PC-9 (cell line): ENCODE measurements at regions not wholly inside any gene's neighbourhood (a gene's known extent, or its start where the extent isn't known, plus 50 kb on each side); places are given as distances from the start of the nearest gene placed in this dataset.

Source experiments
- BruUV-seq: library from RNA; stranded (reverse); fragments of 400-500 nt; replicated peaks from 2 replicates; lab custom pipeline; 2021; lab: Mats Ljungman, UMichigan
- CTCF ChIA-PET: fragments of 300-600 bp; sonication (Branson Sonifier 250); formaldehyde crosslinking; loops from one replicate; lab custom pipeline; 2022; ENCODE audit warnings: antibody characterized with exemption; lab: Charles Lee
- POLR2A ChIA-PET: fragments of 300-600 bp; sonication (Branson Sonifier 250); formaldehyde crosslinking; loops from one replicate; lab custom pipeline; 2022; ENCODE audit warnings: antibody characterized with exemption; ENCODE audit not compliant: unreplicated experiment; lab: Charles Lee
- DNase-seq, 2 experiments: peaks; one replicate each; pipeline versions ENCODE4 v3.0.0 to v3.0.0-alpha.2; 2015 to 2022; ENCODE audit warnings: mixed read lengths in 1 of 2
- H2AFZ ChIP-seq: fragments of 200-600 bp; sonication (generic); 2 replicates; pipeline ENCODE4 v1.8.1; 2017; ENCODE audit warnings: antibody characterized with exemption
- H3F3A ChIP-seq: fragments of 200-600 bp; sonication (generic); 2 replicates; pipeline ENCODE4 v1.8.1; 2017; ENCODE audit warnings: antibody characterized with exemption, mild to moderate bottlenecking, low read depth; ENCODE audit not compliant: insufficient read depth
- H3K27ac ChIP-seq: fragments of 200-600 bp; sonication (generic); 2 replicates; pipeline ENCODE4 v1.6.1; 2016; ENCODE audit warnings: mixed run types
- H3K27me3 ChIP-seq: fragments of 200-600 bp; sonication (generic); 2 replicates; pipeline ENCODE4 v1.6.1; 2016; ENCODE audit warnings: low read depth, mixed run types; ENCODE audit not compliant: insufficient read depth
- H3K36me3 ChIP-seq: fragments of 200-600 bp; sonication (generic); 2 replicates; pipeline ENCODE4 v1.6.1; 2016; ENCODE audit warnings: low read depth, mixed run types
- H3K4me1 ChIP-seq: fragments of 200-600 bp; sonication (generic); replicated peaks from 2 replicates; pipeline ENCODE4 v1.6.1; 2016; ENCODE audit warnings: mixed run types; ENCODE audit not compliant: insufficient read depth
- H3K4me2 ChIP-seq: fragments of 200-600 bp; sonication (generic); 2 replicates; pipeline ENCODE4 v1.6.1; 2017; ENCODE audit warnings: mixed run types
- H3K4me3 ChIP-seq: fragments of 200-600 bp; sonication (generic); 2 replicates; pipeline ENCODE4 v1.6.1; 2016; ENCODE audit warnings: mixed run types
- H3K79me2 ChIP-seq: fragments of 200-600 bp; sonication (generic); 2 replicates; pipeline ENCODE4 v1.6.1; 2017; ENCODE audit warnings: low read depth, mixed run types
- H3K9me2 ChIP-seq: fragments of 200-600 bp; sonication (generic); 2 replicates; pipeline ENCODE4 v1.8.1; 2017; ENCODE audit warnings: mild to moderate bottlenecking; ENCODE audit not compliant: insufficient read depth
- H3K9me3 ChIP-seq: fragments of 200-600 bp; sonication (generic); 2 replicates; pipeline ENCODE4 v1.8.1; 2016; ENCODE audit warnings: low read depth; ENCODE audit not compliant: insufficient read depth
- H4K20me1 ChIP-seq: fragments of 200-600 bp; sonication (generic); 2 replicates; pipeline ENCODE4 v1.8.1; 2017; ENCODE audit not compliant: insufficient read depth
- CTCF ChIP-seq: fragments of 200-600 bp; sonication (generic); conservative IDR thresholded peaks from 2 replicates; pipeline ENCODE4 v1.6.1; 2017; ENCODE audit warnings: mixed run types, antibody characterized with exemption, mild to moderate bottlenecking, moderate library complexity
- EZH2 ChIP-seq: fragments of 200-600 bp; sonication (generic); IDR thresholded peaks from 2 replicates; pipeline ENCODE4 v1.8.0; 2017; ENCODE audit warnings: antibody characterized with exemption, low read depth
- intact Hi-C: fragments of 100-400 bp; cut with micrococcal nuclease; formaldehyde crosslinking; loops from one replicate; pipeline ENCODE4 v1.10.0; 2022; ENCODE audit not compliant: unreplicated experiment

GRCh38 chr13:19059016-19059780 lies 122.4 kb downstream of the TUBA3C start:
- intact Hi-C loops, result no loop called here

GRCh38 chr13:19058566-19058965 lies 123.1 kb downstream of the TUBA3C start:
- Histone ChIP-seq H3K9me2 (no peaks in the 10 kb centered on the region), H3K27me3 (peaks cover 64% of the 10 kb centered on the region), H4K20me1 (no peaks in the 10 kb centered on the region), H3K4me1 (no peaks in the 10 kb centered on the region), H3K4me2 (no peak overlapping the region), H3K4me3 (no peak overlapping the region), H2AFZ (no peak overlapping the region), H3K27ac (no peak overlapping the region), H3F3A (no peaks in the 10 kb centered on the region), H3K9me3 (no peaks in the 10 kb centered on the region), H3K79me2 (no peaks in the 10 kb centered on the region), H3K36me3 (no peaks in the 10 kb centered on the region)
- ChIA-PET CTCF (no interaction called here), POLR2A (no interaction called here)
- no peak for DNase-seq
- intact Hi-C loops, result no loop called here
- TF ChIP-seq CTCF (no peak), EZH2 (no peak)
- BruUV-seq, result no TSS peak

More at GRCh38 chr13:19059016-19059780, 122.4 kb downstream of the TUBA3C start:
- Histone ChIP-seq H3K27ac (no peak overlapping the region), H3K27me3 (peaks cover 60% of the 10 kb centered on the region), H4K20me1 (no peaks in the 10 kb centered on the region), H3K9me3 (no peaks in the 10 kb centered on the region), H3K4me2 (no peak overlapping the region), H3K9me2 (no peaks in the 10 kb centered on the region), H2AFZ (no peak overlapping the region), H3K4me3 (no peak overlapping the region), H3K4me1 (no peaks in the 10 kb centered on the region), H3K79me2 (no peaks in the 10 kb centered on the region), H3K36me3 (no peaks in the 10 kb centered on the region), H3F3A (no peaks in the 10 kb centered on the region)
- no peak for TF ChIP-seq EZH2
- no peak for TF ChIP-seq CTCF
- CTCF ChIA-PET, result no interaction called here
- DNase-seq, result no peak
- BruUV-seq, result no TSS peak
- POLR2A ChIA-PET, result no interaction called here

- TF ChIP-seq CTCF (no peak), EZH2 (no peak)
- POLR2A ChIA-PET, result no interaction called here
Measured at GRCh38 chr13:19057588-19058340, 123.9 kb downstream of the TUBA3C start.

More at GRCh38 chr13:19057588-19058340, 123.9 kb downstream of the TUBA3C start:
- Histone ChIP-seq H3K4me3 (no peak overlapping the region), H3K79me2 (no peaks in the 10 kb centered on the region), H2AFZ (no peak overlapping the region), H3K36me3 (no peaks in the 10 kb centered on the region), H3K27ac (no peak overlapping the region), H3K27me3 (peaks cover 59% of the 10 kb centered on the region), H3F3A (no peaks in the 10 kb centered on the region), H3K9me3 (no peaks in the 10 kb centered on the region), H3K9me2 (no peaks in the 10 kb centered on the region), H4K20me1 (no peaks in the 10 kb centered on the region), H3K4me2 (no peak overlapping the region), H3K4me1 (no peaks in the 10 kb centered on the region)
- CTCF ChIA-PET, result no interaction called here
- no TSS peak for BruUV-seq
- intact Hi-C loops, result no loop called here
- DNase-seq, result no peak
